ENCODE measurements at regions not wholly inside any gene's neighbourhood (a gene's known extent, or its start where the extent isn't known, plus 50 kb on each side); places are given as distances from the start of the nearest gene placed in this dataset.

DNA sequence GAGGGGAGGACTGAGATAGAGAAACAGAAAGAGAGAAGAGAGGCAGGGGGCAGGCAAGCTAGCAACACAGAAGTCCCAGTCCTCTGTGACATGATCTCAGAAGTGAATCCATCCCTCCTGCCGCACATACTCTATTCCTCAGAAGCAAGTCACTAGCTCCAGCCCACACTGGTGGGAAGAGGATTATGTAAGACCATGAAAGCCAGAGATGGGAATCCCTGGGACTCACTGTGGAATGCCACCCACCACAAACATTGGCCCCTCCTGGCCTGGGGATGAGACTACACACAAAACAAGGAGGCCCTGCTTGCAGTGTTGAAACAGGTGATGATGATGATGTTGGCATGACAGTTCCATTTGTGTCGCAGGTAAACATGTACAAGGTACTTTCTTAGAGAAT, 419.9 kb downstream of the IRS2 start:
- Mint-ChIP-seq H3K27ac (no peak overlapping the region), H3K27me3 (ENCODE audit: low read depth) (no peaks in the 10 kb centered on the region)

DNA sequence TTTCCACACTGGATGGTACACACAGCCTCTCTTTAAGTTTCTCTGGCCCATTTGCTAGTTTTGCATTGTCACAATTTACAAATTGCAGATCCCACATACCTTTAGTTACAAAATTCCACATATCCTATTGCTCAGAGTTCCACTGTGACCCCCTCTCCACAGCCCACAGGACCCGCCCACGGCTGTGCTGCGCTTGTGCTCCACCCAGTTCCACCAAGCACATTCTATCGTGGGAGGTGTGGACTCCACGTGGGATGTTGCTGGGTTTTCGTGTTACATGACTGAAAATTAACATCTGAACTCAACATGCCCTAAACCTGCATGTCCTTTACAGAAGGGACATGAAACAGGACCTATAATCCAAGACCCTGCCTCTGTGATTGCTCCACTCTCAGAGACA, 423.0 kb downstream of the IRS2 start:
- no peak overlapping the region for H3K4me3 Mint-ChIP-seq (ENCODE audit: low read depth)
- H3K36me3 Mint-ChIP-seq (ENCODE audit: low read depth): no peaks in the 10 kb centered on the region
- intact Hi-C loops (cut with micrococcal nuclease): no loop called here
- DNase-seq (ENCODE audit: low spot score): no peak
- H3K27me3 Mint-ChIP-seq (ENCODE audit: low read depth): no peaks in the 10 kb centered on the region
- no peak overlapping the region for H3K27ac Mint-ChIP-seq
- H3K9me3 Mint-ChIP-seq: no peaks in the 10 kb centered on the region
- H3K4me1 Mint-ChIP-seq (ENCODE audit: low read depth): no peaks in the 10 kb centered on the region

More for the DNA sequence above, 419.9 kb downstream of the IRS2 start:
- DNase-seq (ENCODE audit: low spot score): no peak
- no peak overlapping the region for H3K4me3 Mint-ChIP-seq (ENCODE audit: low read depth)
- no peaks in the 10 kb centered on the region for H3K9me3 Mint-ChIP-seq
- intact Hi-C loops (cut with micrococcal nuclease): no loop called here
- no peaks in the 10 kb centered on the region for H3K4me1 Mint-ChIP-seq (ENCODE audit: low read depth)
- no peaks in the 10 kb centered on the region for H3K36me3 Mint-ChIP-seq (ENCODE audit: low read depth)

DNA sequence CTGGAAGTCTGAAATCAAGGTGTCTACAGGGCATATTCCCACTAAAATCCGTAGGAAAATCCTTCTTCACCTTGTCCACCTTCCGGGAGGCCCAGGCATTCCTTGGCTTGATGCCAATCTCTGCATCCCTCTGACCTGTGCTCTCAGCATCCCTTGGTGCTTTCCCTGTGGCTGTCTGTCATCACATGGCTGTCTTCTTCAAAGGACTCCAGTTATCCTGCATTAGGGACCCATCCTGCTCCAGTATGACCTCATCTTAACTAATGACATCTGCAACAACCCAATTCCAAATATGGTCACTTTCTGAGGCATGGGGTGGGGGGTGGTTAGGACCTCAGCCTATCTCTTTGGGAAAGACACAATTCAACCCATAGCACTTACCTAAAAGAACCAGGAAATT, 423.8 kb downstream of the IRS2 start:
- Mint-ChIP-seq H3K4me3 (ENCODE audit: low read depth) (no peak overlapping the region), H3K4me1 (ENCODE audit: low read depth) (no peaks in the 10 kb centered on the region), H3K27me3 (ENCODE audit: low read depth) (no peaks in the 10 kb centered on the region), H3K27ac (no peak overlapping the region), H3K9me3 (no peaks in the 10 kb centered on the region), H3K36me3 (ENCODE audit: low read depth) (no peaks in the 10 kb centered on the region)
- DNase-seq (ENCODE audit: low spot score): no peak
- intact Hi-C loops (cut with micrococcal nuclease): no loop called here

DNA sequence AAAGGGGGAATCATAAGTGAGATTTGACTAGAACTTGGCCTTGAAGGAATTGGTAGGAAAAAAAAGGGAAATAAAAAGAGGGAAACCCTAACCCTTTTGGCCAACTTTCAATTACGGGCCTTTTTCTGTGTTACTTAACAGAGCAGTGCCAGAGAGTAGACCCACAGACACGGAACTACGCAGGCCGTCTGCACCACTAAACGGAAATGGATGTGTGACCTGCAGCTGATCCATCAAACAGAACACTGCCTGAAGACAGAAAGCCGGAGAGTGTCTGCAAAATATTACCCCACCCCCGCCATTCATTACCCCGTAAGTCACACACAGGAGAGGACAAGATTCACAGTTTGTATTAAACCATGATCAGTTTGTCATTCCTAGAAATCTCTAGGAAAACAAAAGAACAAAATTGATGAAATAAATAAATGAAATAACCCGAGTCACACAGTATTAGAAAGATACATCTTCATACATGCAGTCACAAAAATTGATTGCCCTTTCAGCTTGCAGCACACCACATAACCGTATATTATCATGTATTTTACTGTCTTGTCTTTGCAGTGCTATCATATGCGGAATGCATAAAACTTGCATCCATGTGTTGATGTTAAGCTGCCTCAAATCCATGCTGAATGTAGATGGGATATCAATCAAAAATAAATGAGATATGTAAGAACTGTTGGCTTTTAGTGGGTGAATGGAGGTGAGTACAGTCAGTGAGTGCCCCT, 424.7 kb downstream of the IRS2 start:
- DNase-seq (ENCODE audit: low spot score): no peak
- H3K9me3 Mint-ChIP-seq: no peaks in the 10 kb centered on the region
- no peak overlapping the region for H3K27ac Mint-ChIP-seq
- H3K4me1 Mint-ChIP-seq (ENCODE audit: low read depth): no peaks in the 10 kb centered on the region
- intact Hi-C loops (cut with micrococcal nuclease): no loop called here
- no peak overlapping the region for H3K4me3 Mint-ChIP-seq (ENCODE audit: low read depth)
- no peaks in the 10 kb centered on the region for H3K36me3 Mint-ChIP-seq (ENCODE audit: low read depth)
- H3K27me3 Mint-ChIP-seq (ENCODE audit: low read depth): no peaks in the 10 kb centered on the region

DNA sequence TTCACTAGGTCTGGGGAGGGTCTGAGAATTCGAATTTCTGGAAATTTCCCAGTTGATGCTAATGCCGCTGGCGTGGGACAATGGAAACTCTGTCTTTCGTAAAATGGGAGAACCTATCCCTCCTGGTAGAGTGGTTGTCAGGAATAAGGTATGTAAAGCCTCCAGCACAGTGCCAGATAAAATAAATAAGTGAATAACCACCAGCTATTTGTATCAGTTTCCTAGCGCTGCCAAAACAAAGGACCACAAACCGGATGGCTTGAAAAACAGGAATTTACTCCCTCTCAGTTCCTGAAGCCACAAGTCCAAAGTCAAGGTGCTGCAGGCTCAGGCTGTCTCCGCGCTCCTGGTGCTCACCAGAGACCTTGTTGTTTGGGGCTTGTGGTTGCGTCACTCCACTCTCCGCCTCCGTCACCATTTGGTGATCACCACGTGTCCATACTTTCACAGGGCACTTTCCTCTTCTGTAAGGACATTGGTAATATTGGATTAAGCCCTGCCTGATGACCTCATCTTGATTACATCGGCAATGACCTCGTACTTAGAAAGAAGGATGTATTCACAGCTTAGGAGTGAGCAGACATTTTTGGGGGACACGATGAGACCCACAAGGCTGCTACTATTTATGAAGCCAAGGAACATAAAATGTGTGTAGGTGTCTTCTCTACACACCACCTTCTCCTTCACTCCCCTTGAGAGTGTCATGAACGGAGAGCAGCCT, 428.5 kb downstream of the IRS2 start:
- Mint-ChIP-seq H3K36me3 (ENCODE audit: low read depth) (no peaks in the 10 kb centered on the region), H3K4me1 (ENCODE audit: low read depth) (no peaks in the 10 kb centered on the region), H3K27me3 (ENCODE audit: low read depth) (no peaks in the 10 kb centered on the region), H3K9me3 (no peaks in the 10 kb centered on the region), H3K27ac (no peak overlapping the region), H3K4me3 (ENCODE audit: low read depth) (no peak overlapping the region)
- DNase-seq (ENCODE audit: low spot score): no peak
- intact Hi-C loops (cut with micrococcal nuclease): no loop called here

DNA sequence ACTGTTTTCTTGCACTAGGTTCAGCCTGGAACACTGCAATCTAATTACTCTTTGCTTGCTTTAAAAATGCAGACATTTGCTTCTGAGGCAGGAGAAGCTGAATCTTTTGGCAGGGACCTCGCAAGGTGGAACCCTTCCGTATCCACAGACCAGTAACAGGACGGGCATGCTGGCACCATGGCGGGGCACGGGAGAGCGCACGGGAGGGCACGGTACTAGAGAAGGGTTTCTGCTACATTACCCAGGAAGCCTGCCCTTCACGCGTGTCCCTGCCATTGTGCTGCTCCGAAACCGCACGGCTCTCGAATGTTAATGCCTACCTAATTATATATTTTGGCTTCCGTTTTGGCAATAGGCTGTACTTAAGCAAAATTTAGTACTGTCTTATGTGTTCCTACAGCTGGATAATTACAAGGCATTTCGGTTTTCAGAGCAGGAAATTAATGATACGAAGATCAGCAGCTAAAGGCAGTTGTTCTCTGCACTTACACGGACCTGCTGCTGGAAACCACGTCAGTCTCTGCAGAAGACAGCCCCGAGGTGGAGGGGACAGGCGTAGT, 430.4 kb downstream of the IRS2 start:
- Mint-ChIP-seq H3K36me3 (ENCODE audit: low read depth) (no peaks in the 10 kb centered on the region), H3K9me3 (no peaks in the 10 kb centered on the region), H3K27me3 (ENCODE audit: low read depth) (no peaks in the 10 kb centered on the region), H3K27ac (no peak overlapping the region), H3K4me3 (ENCODE audit: low read depth) (no peak overlapping the region), H3K4me1 (ENCODE audit: low read depth) (no peaks in the 10 kb centered on the region)
- no peak for DNase-seq (ENCODE audit: low spot score)
- intact Hi-C loops (cut with micrococcal nuclease): no loop called here

DNA sequence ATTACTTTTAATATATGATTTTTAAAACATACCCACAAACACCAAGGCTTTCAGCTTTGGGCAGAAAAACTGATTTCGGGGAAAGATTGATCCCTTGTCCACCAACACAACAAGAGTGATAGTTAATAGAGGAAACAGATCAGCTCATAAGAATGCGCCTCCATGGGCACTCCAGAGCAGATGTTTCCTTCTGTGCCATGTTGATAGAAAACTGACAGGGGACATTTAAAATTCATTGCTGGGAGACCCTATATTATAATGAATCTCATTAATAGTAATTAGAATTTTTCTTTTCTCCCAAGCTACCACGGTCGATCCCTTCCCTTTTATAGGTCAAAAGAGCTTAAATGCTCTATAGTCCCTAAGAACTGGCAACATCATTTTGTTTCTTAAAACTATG, 431.2 kb downstream of the IRS2 start:
- H3K36me3 Mint-ChIP-seq (ENCODE audit: low read depth): no peaks in the 10 kb centered on the region
- H3K4me3 Mint-ChIP-seq (ENCODE audit: low read depth): no peak overlapping the region
- intact Hi-C loops (cut with micrococcal nuclease): no loop called here
- no peaks in the 10 kb centered on the region for H3K9me3 Mint-ChIP-seq
- no peak overlapping the region for H3K27ac Mint-ChIP-seq
- no peak for DNase-seq (ENCODE audit: low spot score)
- no peaks in the 10 kb centered on the region for H3K27me3 Mint-ChIP-seq (ENCODE audit: low read depth)
- no peaks in the 10 kb centered on the region for H3K4me1 Mint-ChIP-seq (ENCODE audit: low read depth)

DNA sequence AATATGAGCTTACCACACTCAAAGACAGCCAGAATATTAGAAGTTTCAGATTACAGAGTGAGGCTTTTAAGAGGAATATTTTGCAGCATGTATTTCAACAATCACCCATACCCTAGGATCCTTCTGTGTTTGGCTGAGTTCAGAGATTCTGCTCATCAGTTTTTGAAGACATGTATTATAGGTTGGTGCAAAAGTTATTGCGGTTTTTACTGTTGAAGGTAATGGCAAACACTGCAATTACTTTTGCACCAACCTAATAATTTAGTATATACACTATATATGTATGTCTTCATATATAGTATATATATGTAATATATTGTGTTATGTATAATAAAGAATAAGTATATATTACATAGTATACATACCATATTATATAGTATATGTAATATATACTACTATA, 435.1 kb downstream of the IRS2 start:
- H3K4me3 Mint-ChIP-seq (ENCODE audit: low read depth): no peak overlapping the region
- no peaks in the 10 kb centered on the region for H3K36me3 Mint-ChIP-seq (ENCODE audit: low read depth)
- intact Hi-C loops (cut with micrococcal nuclease): no loop called here
- no peak for DNase-seq (ENCODE audit: low spot score)
- no peaks in the 10 kb centered on the region for H3K9me3 Mint-ChIP-seq
- H3K27ac Mint-ChIP-seq: no peak overlapping the region
- H3K27me3 Mint-ChIP-seq (ENCODE audit: low read depth): no peaks in the 10 kb centered on the region
- no peaks in the 10 kb centered on the region for H3K4me1 Mint-ChIP-seq (ENCODE audit: low read depth)

DNA sequence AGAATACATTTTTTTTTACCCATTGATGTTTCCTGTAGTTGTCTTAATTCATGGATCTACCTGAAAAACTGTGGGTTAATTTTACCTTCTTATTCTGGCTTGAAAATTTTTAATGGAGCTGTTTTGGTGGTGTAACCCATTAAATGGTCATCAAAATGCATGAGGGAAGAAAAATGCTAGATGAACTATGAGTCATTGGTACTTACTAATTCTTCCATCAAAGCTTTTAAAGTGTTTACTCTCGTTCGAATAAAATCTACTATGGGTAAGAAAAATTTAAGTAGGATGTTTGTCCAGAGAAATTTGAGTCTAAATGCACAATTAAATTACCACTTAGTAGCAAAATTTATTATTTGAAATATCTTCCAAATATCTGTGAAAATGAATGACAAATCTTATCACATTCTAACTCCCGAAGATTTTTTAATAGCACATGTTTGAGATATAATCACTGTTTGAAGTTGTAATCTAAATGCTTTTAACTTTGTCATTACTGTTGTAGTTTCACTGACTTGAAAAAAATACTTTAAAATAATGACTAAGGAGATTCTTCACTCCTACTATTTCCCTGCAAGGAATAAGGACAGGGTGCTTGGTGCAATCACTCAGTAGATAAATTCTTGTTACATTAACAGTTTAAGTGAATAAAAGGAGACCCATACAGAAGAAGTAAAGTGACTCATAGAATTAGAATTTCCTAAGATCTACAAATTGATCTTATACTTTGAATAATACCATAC, 437.7 kb downstream of the IRS2 start:
- Mint-ChIP-seq H3K27me3 (ENCODE audit: low read depth) (no peaks in the 10 kb centered on the region), H3K27ac (no peak overlapping the region), H3K9me3 (no peaks in the 10 kb centered on the region), H3K4me3 (ENCODE audit: low read depth) (no peak overlapping the region), H3K4me1 (ENCODE audit: low read depth) (no peaks in the 10 kb centered on the region), H3K36me3 (ENCODE audit: low read depth) (no peaks in the 10 kb centered on the region)
- DNase-seq (ENCODE audit: low spot score): no peak
- intact Hi-C loops (cut with micrococcal nuclease): no loop called here

DNA sequence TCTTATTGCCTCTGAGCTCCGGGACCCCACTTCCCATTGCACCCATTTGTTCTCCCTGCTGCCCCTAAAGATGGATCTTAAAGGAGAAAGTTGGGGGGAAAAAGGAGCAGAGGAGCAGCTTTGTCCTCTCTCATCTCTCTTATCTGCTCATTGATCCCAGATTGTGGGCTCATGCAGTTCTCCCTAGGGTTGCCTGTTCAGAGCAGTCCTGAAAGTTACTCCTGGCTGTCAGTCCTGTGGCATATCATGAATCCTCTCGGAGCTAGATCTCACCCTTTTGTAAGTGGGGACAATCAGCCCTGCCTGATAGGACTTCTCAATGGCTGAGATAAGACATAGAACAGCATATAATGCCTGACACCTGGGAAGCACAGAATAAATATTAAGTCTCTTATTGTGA, 440.3 kb downstream of the IRS2 start:
- Mint-ChIP-seq H3K36me3 (ENCODE audit: low read depth) (no peaks in the 10 kb centered on the region), H3K9me3 (no peaks in the 10 kb centered on the region), H3K27ac (no peak overlapping the region), H3K4me3 (ENCODE audit: low read depth) (no peak overlapping the region), H3K27me3 (ENCODE audit: low read depth) (no peaks in the 10 kb centered on the region), H3K4me1 (ENCODE audit: low read depth) (no peaks in the 10 kb centered on the region)
- no peak for DNase-seq (ENCODE audit: low spot score)
- intact Hi-C loops (cut with micrococcal nuclease): no loop called here

DNA sequence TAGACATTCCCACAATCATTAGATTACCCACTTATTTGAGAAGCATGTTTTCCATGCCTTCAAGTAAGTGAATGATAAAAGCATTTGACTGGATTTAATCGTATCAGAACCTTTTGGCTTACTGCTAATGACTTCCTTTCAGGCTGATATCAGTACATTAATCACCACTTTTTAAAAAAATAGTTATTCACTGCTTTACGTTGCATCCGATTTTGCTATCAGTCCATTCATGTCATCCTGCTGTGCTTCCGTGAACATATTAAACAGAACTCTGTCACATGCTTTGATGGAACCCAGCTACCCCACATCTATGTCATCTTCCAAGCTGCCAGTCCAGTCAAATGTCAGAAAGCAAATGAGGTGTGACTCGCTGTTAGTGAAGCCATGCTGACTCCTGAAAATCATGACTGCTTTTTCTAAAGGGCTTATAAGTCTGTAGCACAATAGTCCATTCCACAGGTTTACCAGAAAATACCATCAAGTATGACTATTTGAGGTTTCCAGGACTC, 440.9 kb downstream of the IRS2 start:
- no peak overlapping the region for H3K27ac Mint-ChIP-seq
- no peaks in the 10 kb centered on the region for H3K4me1 Mint-ChIP-seq (ENCODE audit: low read depth)
- H3K4me3 Mint-ChIP-seq (ENCODE audit: low read depth): no peak overlapping the region
- DNase-seq (ENCODE audit: low spot score): no peak
- H3K27me3 Mint-ChIP-seq (ENCODE audit: low read depth): no peaks in the 10 kb centered on the region
- intact Hi-C loops (cut with micrococcal nuclease): no loop called here
- H3K9me3 Mint-ChIP-seq: no peaks in the 10 kb centered on the region
- no peaks in the 10 kb centered on the region for H3K36me3 Mint-ChIP-seq (ENCODE audit: low read depth)

DNA sequence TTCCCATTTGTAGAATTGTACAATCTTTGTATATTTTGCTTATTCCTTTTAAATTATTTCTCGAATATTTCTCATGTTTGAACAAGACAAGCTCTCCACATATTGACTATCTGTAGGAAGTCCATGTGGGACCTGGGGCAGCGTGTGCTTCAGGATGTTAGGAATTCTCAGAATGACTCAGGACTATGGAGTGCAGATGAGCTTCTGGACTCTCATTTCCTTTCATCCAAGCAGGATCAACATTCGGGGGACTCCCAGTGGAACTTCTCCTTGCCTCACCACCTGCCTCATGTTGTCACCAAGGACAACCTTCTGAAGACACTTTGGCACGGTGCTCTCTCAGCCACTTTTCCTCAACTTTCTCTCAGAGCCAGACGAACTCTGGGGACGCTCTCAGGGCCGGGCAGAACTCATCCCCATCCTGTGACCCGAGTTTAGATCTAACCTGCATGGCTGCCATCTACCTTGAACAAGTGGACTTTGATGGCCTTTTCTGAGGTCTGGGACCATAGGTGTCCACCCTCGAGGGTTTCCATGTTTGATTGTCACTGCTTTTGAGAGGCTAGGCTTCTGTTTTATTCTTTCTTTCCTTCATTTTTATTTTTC, 441.7 kb downstream of the IRS2 start:
- intact Hi-C loops (cut with micrococcal nuclease): no loop called here
- no peaks in the 10 kb centered on the region for H3K4me1 Mint-ChIP-seq (ENCODE audit: low read depth)
- H3K4me3 Mint-ChIP-seq (ENCODE audit: low read depth): no peak overlapping the region
- H3K9me3 Mint-ChIP-seq: no peaks in the 10 kb centered on the region
- H3K27ac Mint-ChIP-seq: no peak overlapping the region
- no peaks in the 10 kb centered on the region for H3K36me3 Mint-ChIP-seq (ENCODE audit: low read depth)
- no peak for DNase-seq (ENCODE audit: low spot score)
- H3K27me3 Mint-ChIP-seq (ENCODE audit: low read depth): no peaks in the 10 kb centered on the region

Measured in activated T-helper 2 cell treated with anti-CD3 and anti-CD28 coated beads, Interferon-gamma antibody, Interleukin-2, Interleukin-4, amounts not matched to agents 10 μg/mL and 5 μg/mL and 100 μg/mL, durations not matched to agents 14 hours and 24 hours and 36 hours (primary cell).